HG02571 (cell line): ENCODE measurements at regions not wholly inside any gene's neighbourhood (a gene's known extent, or its start where the extent isn't known, plus 50 kb on each side); places are given as distances from the start of the nearest gene placed in this dataset.
A peak's percentile ranks its signal among the peaks of the same experiment; 100 is the strongest.
"Not testable (repeated sequence)": the region's sequence is repeated elsewhere in the genome, so short reads cannot be mapped to it uniquely, and the experiment has no call there.

Experiments used
- ATAC-seq: cut with Tn5 transposase; IDR thresholded peaks from one replicate; pipeline ENCODE4 v1.9.1; 2021; ENCODE audit warnings: mild to moderate bottlenecking, moderate library complexity; ENCODE audit not compliant: unreplicated experiment

DNA sequence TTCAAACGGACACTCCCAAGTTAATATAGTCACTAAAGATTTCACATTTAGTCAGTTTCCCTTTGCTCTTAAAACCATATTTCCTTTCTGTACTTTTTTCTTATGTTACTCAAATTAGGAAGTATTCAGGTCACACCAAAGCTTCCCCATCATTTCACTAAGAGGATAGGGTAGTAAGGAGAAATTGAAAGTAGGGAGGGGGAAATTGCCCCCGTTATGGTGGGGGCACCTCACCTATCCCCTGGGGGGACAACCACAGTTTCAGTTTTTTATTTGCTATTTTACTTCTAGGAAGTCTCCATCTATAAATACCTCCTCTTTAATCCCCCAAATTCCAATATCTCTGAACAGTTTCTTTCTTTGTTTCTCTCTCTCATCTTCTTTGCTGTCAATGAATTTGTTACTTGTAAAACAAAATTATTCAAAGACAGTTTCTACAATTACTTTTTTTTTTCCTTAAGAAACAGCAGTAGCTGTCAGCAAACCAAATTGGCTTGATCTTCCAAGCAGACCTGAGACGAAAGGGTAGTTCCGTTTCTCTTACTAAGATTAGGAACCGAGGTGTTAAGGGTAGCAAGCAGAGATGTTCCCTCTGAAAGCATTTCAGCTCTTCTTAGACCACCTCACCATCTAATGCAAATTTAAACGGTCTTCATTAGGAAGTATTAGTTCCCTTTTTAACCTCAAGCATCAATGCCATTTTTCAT lies 160.2 kb upstream of the KLF3 start:
- peak; percentile 85 for ATAC-seq

DNA sequence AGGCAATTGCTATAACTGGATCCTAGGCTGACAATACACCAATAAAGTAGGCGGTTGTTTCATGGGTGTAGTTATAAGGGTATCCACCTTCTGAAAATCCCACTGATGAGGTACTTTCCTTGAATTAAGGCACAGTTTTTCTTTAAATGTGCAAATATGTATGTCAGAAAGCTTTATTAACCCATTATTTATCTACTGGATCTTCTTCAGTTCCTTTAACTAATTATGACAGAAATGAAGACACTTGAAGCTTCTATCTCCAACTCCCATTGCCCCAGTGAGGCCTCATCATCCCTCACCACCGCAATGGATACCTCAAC lies 159.6 kb upstream of the KLF3 start:
- ATAC-seq, result no peak

DNA sequence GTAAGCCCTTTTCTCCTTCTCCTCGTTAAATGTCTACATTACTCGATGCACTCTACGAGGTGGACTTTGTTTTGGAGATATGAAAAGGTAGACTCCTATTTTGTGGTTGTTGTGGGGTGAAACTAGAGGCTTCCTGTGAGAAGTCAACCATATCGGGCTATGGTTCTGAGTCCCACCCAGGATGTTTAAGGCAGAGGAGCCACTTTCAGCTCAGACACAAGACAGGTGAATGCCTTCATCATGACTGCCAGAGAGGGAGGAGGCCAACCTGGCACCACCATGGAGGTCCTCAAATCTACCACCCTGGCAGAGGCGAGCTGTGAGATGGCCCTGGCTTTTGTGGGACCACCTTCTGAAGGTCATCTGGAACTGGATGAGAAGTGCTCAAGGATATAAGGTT lies 154.4 kb upstream of the KLF3 start:
- ATAC-seq, result no peak

DNA sequence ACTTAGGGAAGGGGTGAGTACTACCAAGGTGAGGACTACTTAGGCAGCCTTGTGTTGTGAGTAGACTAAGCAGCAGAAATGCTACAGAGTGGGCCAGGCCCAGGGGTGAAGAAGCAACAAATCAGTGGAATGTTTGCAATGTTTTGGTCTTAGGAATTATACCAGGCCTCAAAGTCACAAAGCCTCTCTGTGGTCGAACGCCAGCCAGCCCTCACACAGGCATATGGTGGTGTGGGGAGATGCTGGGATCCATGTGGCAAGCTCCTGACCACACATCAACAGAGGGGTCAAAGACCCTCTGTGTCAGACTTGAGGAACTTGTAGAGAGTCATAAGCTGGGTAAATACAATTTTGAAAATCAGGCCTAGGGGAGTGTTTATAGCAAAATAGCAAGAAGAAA lies 153.8 kb upstream of the KLF3 start:
- ATAC-seq, result no peak

DNA sequence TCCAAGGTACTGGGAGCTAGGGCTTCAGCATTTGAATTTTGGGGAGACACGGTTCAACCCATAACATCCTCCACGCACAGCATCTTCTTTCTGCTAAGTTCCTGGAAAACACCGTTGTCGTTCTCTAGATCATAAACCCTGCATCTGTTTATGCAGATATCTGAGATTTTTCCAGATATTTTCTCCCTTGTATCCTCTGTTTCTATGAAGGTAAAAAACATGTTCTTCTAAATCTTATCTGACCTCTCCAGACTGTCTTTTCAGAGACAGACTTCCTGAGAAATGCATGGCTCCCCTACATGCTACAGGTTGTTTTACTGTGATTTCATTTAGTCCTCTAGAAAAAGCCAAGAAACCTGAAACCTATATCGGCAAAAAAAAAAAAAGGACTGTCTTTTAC lies 152.3 kb upstream of the KLF3 start:
- ATAC-seq, result no peak

DNA sequence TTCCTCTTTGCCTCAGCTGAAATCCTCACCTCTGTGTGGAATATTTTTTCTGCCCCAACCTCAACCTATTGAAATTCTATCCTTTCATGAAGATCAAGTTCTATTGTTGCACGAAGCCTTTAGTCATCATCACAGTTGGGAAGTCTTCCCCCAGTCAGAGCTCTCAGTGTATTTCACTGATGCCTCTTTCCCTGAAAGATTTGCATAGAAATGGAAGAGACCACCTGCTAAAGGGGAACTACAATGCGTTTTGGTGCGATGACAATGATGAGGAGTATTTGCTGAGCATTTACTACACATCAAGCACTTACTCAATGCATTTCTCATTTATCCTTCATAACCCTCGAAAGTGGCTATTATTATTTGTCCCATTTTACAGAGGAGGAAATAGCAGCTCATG lies 151.2 kb upstream of the KLF3 start:
- ATAC-seq, result no peak

DNA sequence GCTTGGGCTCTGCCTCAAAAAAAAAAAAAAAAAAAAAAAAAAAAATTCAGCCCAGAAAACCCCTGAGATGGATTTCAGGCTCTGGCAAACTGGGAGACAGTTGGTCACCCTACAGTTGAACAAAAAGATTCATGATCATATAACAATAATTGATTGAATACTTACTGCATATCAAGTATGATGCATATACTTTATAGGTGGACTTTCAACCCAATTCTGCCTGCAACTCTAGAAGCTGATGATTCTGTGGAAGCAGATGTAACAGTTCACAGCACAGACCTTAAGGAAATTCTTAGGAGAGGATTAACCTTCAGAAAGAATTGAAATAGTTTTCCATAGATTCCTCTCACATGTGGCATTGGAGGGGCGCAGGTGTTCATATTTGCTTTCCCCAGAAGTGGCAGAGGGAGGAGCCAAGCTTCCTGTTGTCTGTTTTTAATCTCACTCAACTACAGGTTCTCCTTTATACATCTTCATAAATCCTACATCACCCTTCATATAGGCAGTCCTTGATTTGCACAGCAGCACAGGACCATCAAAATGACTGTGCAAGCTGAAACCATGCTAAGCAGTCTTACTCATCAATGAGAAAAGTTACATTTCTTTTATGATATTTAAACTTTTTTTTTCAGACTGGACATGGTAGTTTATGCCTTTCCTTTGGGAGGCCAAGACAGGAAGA lies 149.4 kb upstream of the KLF3 start:
- no peak for ATAC-seq

DNA sequence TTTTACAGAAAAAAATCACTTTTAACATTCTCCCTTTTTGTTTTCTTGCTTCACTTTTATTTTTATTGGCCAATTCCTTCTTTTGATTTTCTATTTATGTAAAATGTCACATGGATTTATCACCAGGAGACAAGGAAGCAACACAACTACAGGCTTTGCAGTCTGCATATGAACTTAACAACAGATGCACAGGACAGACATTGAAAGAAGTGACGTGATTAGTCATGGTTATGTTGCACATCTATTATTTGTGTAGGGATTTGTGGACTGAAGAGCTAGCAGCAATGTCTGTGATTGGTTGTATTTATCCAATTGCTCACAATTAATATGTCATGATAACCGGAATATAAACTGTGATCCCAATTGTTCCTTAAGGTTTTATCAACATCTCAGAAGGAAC lies 147.8 kb upstream of the KLF3 start:
- ATAC-seq, result no peak

DNA sequence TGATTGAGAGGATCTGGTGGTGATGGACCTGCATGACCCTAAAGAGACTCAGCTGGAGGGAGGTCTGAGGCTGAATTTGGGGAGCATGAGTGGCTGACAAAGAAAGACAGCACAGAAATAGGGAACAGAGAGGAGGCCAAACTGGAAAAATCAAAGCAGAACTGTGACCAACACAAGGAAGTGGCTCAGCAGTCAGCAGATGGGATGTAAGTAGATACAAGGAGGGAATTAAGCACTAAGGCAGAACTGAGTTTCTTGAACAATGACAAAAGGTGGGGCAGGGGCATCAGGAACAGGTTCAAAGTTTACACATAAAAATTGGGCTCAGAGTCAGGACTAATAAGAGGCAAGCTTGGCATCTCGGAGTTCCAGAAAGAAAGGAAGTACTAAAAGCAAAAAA lies 144.3 kb upstream of the KLF3 start:
- no peak for ATAC-seq

DNA sequence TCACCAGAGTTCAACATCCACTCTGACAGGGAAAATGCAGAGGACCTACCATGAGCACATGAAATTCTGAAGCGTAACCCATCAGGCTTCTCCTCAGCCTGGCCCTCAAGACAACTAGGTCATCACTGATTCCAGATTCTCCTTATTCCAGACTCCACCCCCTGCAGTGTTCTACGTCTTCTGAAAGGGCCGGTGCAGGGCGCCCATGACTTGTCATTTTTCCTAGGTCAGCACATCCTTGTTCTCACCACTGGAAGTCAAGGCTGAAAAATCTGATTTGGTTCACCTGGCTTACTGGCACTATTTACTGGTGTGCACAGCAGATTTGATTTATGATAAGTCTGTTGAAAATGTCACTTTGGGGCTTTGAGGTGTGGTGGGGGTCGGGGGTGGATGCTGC lies 140.9 kb upstream of the KLF3 start:
- ATAC-seq, result no peak

DNA sequence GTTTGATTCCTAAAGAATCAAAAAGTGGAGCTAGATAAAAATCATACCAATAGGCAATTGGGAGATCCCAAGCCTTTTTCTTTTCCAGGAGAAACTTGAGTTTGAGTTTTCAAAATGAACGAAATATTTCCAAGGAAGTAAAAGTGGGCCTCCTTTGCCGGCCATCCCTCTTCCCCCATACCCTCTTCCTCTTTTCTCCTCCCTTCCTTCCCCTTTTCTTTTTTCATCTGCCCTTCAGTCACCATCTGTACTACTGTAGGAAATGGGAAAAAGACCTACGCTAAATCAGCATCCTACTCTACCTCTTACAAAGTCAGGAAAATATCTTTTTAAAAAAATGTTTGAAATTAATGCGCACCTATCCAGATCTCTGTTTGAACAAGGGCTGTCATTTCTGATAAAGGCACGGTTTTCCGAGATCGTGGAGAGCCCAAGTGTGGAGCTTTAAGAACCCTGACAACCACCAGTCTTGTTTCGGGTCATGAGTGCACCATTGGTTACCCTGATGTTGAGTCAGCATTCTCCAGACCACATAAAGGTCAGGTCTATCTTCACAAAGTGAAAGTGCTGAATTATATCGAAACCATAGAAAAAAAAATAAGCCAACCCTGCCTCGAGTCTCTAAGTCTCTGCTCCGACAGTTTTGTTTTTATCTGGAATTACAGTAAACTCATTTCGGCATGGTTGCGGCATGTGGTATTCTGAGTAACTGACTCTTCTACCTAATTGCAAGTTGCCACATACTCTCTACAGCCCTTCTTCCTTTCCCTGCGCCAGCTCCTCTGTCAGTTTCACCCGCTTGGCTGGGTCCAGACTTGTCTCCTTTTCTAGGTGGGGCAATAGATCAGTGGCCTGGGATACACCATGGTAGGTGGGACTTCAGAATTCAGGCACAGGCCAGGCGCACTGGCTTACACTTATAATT lies 140.2 kb upstream of the KLF3 start:
- peak; percentile 99 for ATAC-seq

DNA sequence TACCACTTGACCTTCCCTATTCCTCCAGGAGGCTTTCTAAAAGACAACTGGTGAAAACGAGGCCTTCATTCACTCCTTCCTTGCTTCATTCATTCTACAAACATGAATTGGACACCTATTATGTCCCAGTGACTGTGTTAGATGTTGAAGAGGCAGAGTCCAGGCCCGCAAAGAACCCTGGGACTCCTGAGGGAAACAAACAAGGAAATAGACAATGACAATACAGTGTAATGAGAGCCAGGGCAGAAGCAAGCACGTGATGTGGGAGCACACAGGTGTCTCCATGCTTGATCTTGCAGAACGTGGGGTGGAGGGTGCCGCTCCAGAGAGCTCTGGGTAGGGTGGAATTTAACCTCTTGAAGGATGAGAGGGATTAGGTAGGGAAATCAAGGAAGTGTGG lies 137.6 kb upstream of the KLF3 start:
- ATAC-seq, result no peak

DNA sequence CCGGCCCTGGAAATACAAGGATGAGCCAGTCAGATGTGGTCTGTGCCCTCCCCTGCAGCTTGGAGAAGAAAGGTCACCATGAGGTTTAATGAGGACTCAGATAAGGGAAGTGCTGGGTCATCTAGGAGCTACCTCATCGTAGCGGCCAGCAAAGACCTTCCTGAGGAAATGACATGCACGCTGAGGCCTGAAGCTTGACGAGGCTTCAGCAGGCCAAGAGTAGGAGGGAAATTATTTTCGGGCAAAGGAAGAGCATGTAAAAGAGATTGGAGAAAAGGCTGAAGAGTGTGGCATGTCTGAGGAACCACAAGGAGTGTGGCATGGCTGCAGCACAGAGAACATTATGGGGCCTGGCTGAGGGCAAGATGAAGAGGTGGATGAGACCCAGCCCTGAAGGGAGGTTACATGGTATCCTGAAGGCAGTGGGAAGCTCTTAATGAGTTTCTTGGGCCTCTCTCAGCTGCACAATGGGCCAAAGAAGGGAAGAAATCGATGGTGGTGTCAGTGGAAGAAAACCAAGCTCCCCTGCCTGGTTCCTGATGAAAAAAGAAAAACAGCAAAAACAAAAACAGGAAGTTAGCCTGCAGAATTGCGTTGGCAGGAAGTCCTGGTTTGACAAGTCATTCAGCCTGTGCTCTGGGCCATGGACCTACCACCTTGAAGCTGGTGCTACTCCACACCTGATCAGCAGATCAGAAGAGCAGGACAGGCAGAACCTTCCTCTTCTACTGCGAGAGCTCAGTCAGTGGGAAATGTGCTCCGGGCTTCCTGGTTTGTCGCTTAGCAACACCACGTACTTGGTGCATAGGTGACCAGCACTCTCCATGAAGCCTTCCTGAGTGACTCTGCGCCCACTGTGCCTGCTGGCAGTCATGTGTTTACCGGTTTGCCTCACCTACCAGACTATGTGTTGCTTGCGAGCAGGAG lies 134.5 kb upstream of the KLF3 start:
- no peak for ATAC-seq

DNA sequence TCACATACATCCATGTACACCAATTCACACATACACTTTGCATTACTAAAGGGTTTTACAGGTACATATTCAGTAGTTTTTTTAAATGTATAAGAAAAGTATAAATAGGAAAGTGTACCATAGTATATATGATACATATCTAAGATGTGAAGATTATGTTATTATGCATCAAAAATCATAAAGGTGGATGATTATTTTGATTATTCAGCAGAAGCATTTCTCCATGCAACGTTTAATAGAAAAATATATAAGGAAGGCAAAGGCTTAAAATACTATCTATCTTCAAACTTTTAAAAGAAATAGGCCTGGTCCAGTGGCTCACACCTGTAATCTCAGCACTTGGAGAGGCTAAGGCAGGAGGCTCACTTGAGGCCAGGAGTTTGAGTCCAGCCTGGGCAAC lies 133.5 kb upstream of the KLF3 start:
- ATAC-seq, result no peak

DNA sequence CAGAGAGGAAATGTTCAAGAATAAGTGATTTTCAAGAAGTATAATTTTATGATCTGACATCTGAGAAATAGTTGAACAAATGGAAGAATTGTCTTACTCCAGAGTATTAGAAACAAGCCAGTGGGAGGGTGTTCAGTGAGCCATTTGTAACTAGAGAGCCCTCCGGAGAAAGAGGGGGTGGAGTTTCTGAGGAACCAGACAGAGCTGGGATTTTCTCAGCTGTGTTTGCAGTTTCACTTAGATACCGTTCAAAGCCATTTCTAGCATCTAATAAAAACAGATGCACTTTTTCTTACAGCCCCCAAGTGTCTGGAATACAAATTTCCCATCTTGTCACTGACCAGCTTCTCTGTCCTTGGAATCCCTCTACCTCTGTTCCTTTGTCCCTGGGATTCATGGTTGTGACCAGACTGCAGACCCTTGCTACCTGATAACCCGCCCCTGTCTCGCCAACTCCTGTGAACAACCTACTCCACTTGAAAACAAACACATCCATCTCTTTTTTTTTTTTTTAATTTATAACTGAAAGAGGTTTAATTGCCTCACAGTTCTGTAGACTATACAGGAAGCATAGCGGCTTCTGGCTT lies 132.8 kb upstream of the KLF3 start:
- no peak for ATAC-seq

DNA sequence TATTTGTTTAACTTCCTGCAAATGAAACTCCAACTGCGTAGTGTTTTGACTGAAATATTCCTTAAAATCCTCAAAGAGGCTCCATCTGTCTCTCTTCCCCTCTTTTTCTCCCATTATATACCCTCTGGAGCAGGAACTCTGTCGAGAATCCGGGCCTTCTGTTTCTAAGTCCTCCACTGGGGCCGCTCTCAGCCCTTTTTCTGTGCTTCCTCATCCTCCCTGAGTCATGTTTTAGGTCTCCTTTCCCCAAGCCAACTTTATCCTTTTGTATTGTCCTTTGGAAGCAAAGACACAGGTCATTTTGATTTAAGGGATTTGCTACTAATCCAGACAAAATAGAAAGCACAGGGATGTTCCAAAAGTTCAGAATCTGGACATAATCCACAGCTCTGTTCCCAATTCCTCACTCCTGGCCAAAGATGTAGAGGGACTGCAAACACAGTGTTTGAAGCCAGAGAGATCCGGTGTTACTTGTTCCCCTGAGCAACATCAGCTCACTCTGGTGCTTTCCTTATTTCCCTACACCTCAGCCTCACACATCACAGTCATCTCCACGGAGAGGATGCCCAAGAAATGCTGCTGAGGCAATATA lies 131.0 kb upstream of the KLF3 start:
- ATAC-seq, result no peak

DNA sequence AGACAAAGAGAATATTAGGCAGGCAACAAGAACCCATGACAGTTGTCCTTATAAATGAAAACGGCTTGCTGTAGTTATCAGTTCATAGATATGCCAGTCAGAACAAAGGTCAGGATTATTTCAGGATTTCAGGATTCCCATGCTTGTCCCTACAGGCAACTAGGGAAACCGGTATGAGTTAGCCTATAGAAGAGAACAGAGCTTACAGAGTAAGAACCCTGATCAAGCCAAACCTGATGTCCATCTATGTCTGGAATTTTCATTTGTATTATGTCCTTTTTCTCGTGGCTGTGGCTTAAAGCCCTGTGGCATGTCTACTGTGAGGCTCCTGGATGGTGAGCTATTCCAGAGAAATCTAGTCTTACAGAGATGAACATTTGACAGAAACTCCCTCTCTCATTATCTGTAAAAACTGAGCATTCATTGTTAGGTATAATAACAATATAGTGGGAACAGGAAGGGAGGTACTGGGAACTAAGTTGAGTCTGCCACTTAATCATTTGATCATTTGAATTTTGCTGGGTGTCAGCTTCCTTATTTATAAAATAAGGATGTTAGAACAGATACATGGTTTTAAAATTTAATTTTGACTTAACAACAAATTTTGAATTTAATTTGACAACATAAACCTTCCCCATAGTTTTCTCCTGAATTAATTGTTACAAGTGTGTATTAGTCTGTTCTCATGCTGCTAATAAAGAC lies 129.5 kb upstream of the KLF3 start:
- ATAC-seq, result no peak

DNA sequence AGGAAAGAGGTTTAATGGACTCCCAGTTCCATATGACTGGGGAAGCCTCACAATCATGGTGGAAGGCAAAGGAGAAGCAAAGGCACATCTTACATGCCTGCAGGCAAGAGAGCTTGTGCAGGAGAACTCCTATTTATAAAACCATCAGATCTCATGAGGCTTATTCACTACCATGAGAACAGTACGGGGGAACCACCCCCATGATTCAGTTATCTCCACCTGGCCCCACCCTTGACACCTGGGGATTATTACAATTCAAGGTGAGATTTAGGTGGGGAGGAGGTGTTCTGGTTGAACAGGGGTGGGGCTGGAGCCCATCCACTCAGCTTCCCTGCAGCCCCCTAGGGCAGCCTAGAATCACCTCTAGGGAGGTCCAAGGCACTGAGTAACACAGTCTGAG lies 128.9 kb upstream of the KLF3 start:
- not testable (repeated sequence) for ATAC-seq

DNA sequence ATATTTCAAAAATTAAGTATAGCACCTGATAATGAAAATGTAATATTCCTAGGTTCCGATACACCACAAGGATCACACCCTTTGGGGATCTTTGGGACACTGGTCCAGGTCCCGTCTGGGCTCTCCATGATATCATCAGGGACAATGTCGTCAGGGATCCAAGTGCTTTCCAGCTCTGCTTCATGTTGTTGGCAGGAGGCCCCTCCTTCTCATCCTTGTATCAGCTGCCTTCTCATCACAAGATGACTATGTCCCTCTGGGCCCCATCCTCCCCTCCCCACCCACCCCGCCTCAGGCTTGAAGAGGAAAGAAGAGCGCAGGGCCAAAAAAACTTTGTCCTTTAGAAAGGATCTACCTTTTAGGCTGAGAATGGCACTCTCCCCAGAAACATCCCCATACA lies 128.3 kb upstream of the KLF3 start:
- ATAC-seq, result no peak

DNA sequence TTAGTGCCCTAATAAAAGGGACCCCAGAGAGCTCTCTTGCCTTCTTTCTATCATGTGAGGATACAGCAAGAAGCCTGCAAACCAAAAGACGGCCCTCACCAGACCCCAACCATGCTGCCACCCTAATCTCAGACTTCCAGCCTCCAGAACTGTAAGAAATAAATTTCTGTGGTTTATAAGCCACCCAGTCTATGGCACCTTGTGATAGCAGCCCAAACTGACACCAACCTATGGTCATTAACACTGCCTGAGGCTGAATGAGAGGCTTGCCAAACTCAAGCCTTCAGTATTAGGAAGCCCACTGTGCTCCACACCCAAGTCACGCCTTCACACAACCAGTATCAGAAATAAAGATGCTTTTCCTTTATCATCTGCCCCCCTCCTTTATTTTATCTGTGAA lies 127.3 kb upstream of the KLF3 start:
- ATAC-seq, result no peak
